Mesenchymal stem cell (in vitro differentiated cells and primary cell): ENCODE measurements at regions not wholly inside any gene's neighbourhood (a gene's known extent, or its start where the extent isn't known, plus 50 kb on each side); places are given as distances from the start of the nearest gene placed in this dataset.

Experiments used
- DNase-seq: peaks from one replicate; pipeline ENCODE4 v3.0.0-alpha.2; 2013
- H2AFZ ChIP-seq: one replicate; pipeline ENCODE4 v1.6.1; 2013; ENCODE audit warnings: low read depth, mild to moderate bottlenecking, control low read depth, inconsistent platforms, low read length, moderate library complexity
- H2AK5ac ChIP-seq: 2 replicates; pipeline ENCODE4 v1.6.1; 2013; ENCODE audit warnings: low read length, moderate library complexity, mild to moderate bottlenecking, inconsistent platforms; ENCODE audit not compliant: severe bottlenecking
- H2BK120ac ChIP-seq: one replicate; pipeline ENCODE4 v1.6.1; 2013; ENCODE audit warnings: low read depth, mild to moderate bottlenecking, inconsistent platforms, low read length, moderate library complexity
- H2BK12ac ChIP-seq, 2 experiments: one replicate each; pipeline ENCODE4 v1.6.1; 2013; ENCODE audit warnings: inconsistent platforms in 2 of 2, low read length in 2 of 2, mild to moderate bottlenecking in 2 of 2, moderate library complexity in 2 of 2, control low read depth in 1 of 2
- H2BK15ac ChIP-seq: one replicate; pipeline ENCODE4 v1.6.1; 2013; ENCODE audit warnings: mild to moderate bottlenecking, low read depth, inconsistent platforms; ENCODE audit not compliant: poor library complexity, severe bottlenecking
- H2BK5ac ChIP-seq: 2 replicates; pipeline ENCODE4 v1.6.1; 2013; ENCODE audit warnings: low read depth, mild to moderate bottlenecking, low read length, control low read depth, inconsistent platforms; ENCODE audit not compliant: poor library complexity, severe bottlenecking
- H3K14ac ChIP-seq, 2 experiments: one replicate each; pipeline ENCODE4 v1.6.1; 2013; ENCODE audit warnings: inconsistent platforms in 2 of 2, low read length in 2 of 2, control low read depth in 1 of 2, mild to moderate bottlenecking in 1 of 2, moderate library complexity in 1 of 2
- H3K18ac ChIP-seq, 2 experiments: one replicate each; pipeline ENCODE4 v1.6.1; 2013; ENCODE audit warnings: inconsistent platforms in 2 of 2, low read length in 2 of 2, control low read depth in 1 of 2, low read depth in 1 of 2, mild to moderate bottlenecking in 1 of 2
- H3K23ac ChIP-seq, 2 experiments: one replicate each; pipeline ENCODE4 v1.6.1; 2013; ENCODE audit warnings: inconsistent platforms in 2 of 2, low read length in 2 of 2, mild to moderate bottlenecking in 2 of 2, moderate library complexity in 2 of 2, control low read depth in 1 of 2
- H3K27ac ChIP-seq: 2 replicates; pipeline ENCODE4 v1.5.1; 2013; ENCODE audit warnings: mild to moderate bottlenecking, moderate library complexity, low read length, control low read depth, inconsistent platforms; ENCODE audit not compliant: poor library complexity, severe bottlenecking
- H3K27me3 ChIP-seq, 2 experiments: 2 replicates each; pipeline versions ENCODE4 v1.6.1 to v1.7.0; 2013; ENCODE audit warnings: low read length in 2 of 2, mild to moderate bottlenecking in 2 of 2, moderate library complexity in 2 of 2, control low read depth in 1 of 2, inconsistent platforms in 1 of 2; ENCODE audit not compliant: control insufficient read depth in 1 of 2, insufficient read depth in 1 of 2
- H3K36me3 ChIP-seq, 2 experiments: 2 replicates each; pipeline versions ENCODE4 v1.6.1 to v1.7.0; 2013; ENCODE audit warnings: low read length in 2 of 2, control low read depth in 1 of 2, inconsistent platforms in 1 of 2, low read depth in 1 of 2, mild to moderate bottlenecking in 1 of 2; ENCODE audit not compliant: insufficient read depth in 2 of 2, control insufficient read depth in 1 of 2
- H3K4ac ChIP-seq, 2 experiments: one replicate each; pipeline ENCODE4 v1.6.1; 2013; ENCODE audit warnings: inconsistent platforms in 2 of 2, low read length in 2 of 2, mild to moderate bottlenecking in 2 of 2, moderate library complexity in 2 of 2, control low read depth in 1 of 2, low read depth in 1 of 2
- H3K4me1 ChIP-seq: 2 replicates; pipeline ENCODE4 v1.6.1; 2013; ENCODE audit warnings: low read depth, low read length, control low read depth; ENCODE audit not compliant: control insufficient read depth, insufficient read depth
- H3K4me2 ChIP-seq: 2 replicates; pipeline ENCODE4 v1.6.1; 2013; ENCODE audit warnings: low read length, mild to moderate bottlenecking, inconsistent platforms; ENCODE audit not compliant: poor library complexity, severe bottlenecking
- H3K4me3 ChIP-seq, 2 experiments: 2 replicates each; pipeline versions ENCODE4 v1.5.1 to v1.7.0; 2013; ENCODE audit warnings: low read length in 2 of 2, mild to moderate bottlenecking in 2 of 2, control low read depth in 1 of 2, low read depth in 1 of 2; ENCODE audit not compliant: insufficient read depth in 1 of 2
- H3K79me1 ChIP-seq: replicated peaks from 2 replicates; pipeline ENCODE4 v1.6.1; 2013; ENCODE audit warnings: mild to moderate bottlenecking, control low read depth, low read length, inconsistent platforms; ENCODE audit not compliant: poor library complexity, severe bottlenecking
- H3K9ac ChIP-seq: 2 replicates; pipeline ENCODE4 v1.7.0; 2013; ENCODE audit warnings: mild to moderate bottlenecking, low read length, moderate library complexity
- H3K9me3 ChIP-seq: 2 replicates; pipeline ENCODE4 v1.7.0; 2013; ENCODE audit warnings: mild to moderate bottlenecking, low read length; ENCODE audit not compliant: control insufficient read depth
- H4K8ac ChIP-seq: one replicate; pipeline ENCODE4 v1.6.1; 2013; ENCODE audit warnings: inconsistent platforms, mild to moderate bottlenecking, low read length, moderate library complexity
- H4K91ac ChIP-seq: one replicate; pipeline ENCODE4 v1.6.1; 2013; ENCODE audit warnings: mild to moderate bottlenecking, low read length, inconsistent platforms
- WGBS: methylation state at CpG from one replicate; pipeline ENCODE4 v1.1.7; 2013; ENCODE audit warnings: mixed read lengths; 5-methylcytosine and 5-hydroxymethylcytosine counted together

GRCh38 chr11:120061036-120061760 lies 76.7 kb downstream of the TRIM29 start:
- Histone ChIP-seq H4K91ac (no peak overlapping the region), H2BK120ac (no peak overlapping the region), H3K27ac (no peak overlapping the region), H3K79me1 (no peaks in the 10 kb centered on the region), H2AFZ (no peak overlapping the region), H2BK5ac (no peak overlapping the region), H2BK12ac (no peak overlapping the region), H3K18ac (no peak overlapping the region), H3K36me3 (no peaks in the 10 kb centered on the region), H3K4ac (no peak overlapping the region), H3K9ac (no peak overlapping the region), H2BK15ac (no peak overlapping the region), H3K9me3 (no peaks in the 10 kb centered on the region), H3K14ac (peak overlapping the region in 1 of 2 experiments; percentile 58), H4K8ac (peak overlapping the region; percentile 14), H3K4me2 (no peak overlapping the region), H3K4me1 (peaks cover 1% of the 10 kb centered on the region), H3K4me3 (no peak overlapping the region), H2AK5ac (no peak overlapping the region), H3K23ac (no peak overlapping the region), H3K27me3 (peaks cover 56 to 74% of the 10 kb centered on the region in 2 experiments)
- no peak for DNase-seq
- 74% methylated on average over 11 of the region's 12 CpGs for WGBS

GRCh38 chr11:120060512-120060911 lies 77.4 kb downstream of the TRIM29 start:
- no peak overlapping the region for H2BK5ac ChIP-seq
- H2BK12ac ChIP-seq = no peak overlapping the region
- H3K14ac ChIP-seq = no peak overlapping the region
- 87% methylated on average over 5 of the region's 7 CpGs for WGBS
- H3K27ac ChIP-seq = no peak overlapping the region
- H3K36me3 ChIP-seq = no peaks in the 10 kb centered on the region
- H4K8ac ChIP-seq = no peak overlapping the region
- no peak for DNase-seq
- no peaks in the 10 kb centered on the region for H3K79me1 ChIP-seq
- no peak overlapping the region for H3K4me2 ChIP-seq
- no peak overlapping the region for H2AFZ ChIP-seq
- no peak overlapping the region for H3K23ac ChIP-seq
- H2AK5ac ChIP-seq = no peak overlapping the region
- no peaks in the 10 kb centered on the region for H3K9me3 ChIP-seq
- no peak overlapping the region for H3K4ac ChIP-seq
- peaks cover 1% of the 10 kb centered on the region for H3K4me1 ChIP-seq
- H3K18ac ChIP-seq = no peak overlapping the region
- no peak overlapping the region for H4K91ac ChIP-seq
- H2BK120ac ChIP-seq = no peak overlapping the region
- peaks cover 49 to 67% of the 10 kb centered on the region in 2 experiments for H3K27me3 ChIP-seq
- H3K9ac ChIP-seq = no peak overlapping the region
- no peak overlapping the region for H2BK15ac ChIP-seq
- H3K4me3 ChIP-seq = no peak overlapping the region

DNA sequence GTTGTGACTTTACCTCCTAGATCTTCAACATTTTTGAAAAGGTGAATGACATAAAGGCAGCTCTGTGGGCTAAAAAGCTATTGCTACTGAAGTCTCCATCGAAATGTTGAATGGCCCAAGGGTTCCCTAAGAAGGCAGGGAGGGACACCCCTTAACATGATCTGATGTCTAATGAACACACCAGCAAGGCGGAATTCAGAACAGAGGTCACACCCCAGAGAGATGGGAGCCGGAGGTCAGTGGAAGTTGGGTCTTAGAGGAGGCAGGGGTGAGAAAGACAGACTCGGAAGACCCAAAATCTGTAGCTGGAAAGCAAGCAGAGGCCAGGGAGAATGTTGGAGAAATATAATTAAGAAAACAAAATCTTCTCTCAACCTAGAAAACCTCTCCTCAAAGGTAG lies 79.0 kb downstream of the TRIM29 start:
- no peak overlapping the region for H2AK5ac ChIP-seq
- no peaks in the 10 kb centered on the region for H3K9me3 ChIP-seq
- DNase-seq = no peak
- H2BK15ac ChIP-seq = no peak overlapping the region
- no peak overlapping the region for H3K18ac ChIP-seq
- H3K9ac ChIP-seq = no peak overlapping the region
- no peaks in the 10 kb centered on the region for H3K79me1 ChIP-seq
- no peak overlapping the region for H3K27ac ChIP-seq
- H4K8ac ChIP-seq = no peak overlapping the region
- no peak overlapping the region for H4K91ac ChIP-seq
- no peak overlapping the region for H3K14ac ChIP-seq
- no peak overlapping the region for H2BK12ac ChIP-seq
- H3K4me2 ChIP-seq = no peak overlapping the region
- no peak overlapping the region for H3K4ac ChIP-seq
- H3K36me3 ChIP-seq = no peaks in the 10 kb centered on the region
- no peak overlapping the region for H3K4me3 ChIP-seq
- H3K27me3 ChIP-seq = peaks cover 37 to 60% of the 10 kb centered on the region in 2 experiments
- H2BK5ac ChIP-seq = no peak overlapping the region
- H2BK120ac ChIP-seq = no peak overlapping the region
- WGBS = 84% methylated on average over 3 of the region's 4 CpGs
- H3K23ac ChIP-seq = no peak overlapping the region
- H2AFZ ChIP-seq = no peak overlapping the region
- H3K4me1 ChIP-seq = peaks cover 1% of the 10 kb centered on the region

DNA sequence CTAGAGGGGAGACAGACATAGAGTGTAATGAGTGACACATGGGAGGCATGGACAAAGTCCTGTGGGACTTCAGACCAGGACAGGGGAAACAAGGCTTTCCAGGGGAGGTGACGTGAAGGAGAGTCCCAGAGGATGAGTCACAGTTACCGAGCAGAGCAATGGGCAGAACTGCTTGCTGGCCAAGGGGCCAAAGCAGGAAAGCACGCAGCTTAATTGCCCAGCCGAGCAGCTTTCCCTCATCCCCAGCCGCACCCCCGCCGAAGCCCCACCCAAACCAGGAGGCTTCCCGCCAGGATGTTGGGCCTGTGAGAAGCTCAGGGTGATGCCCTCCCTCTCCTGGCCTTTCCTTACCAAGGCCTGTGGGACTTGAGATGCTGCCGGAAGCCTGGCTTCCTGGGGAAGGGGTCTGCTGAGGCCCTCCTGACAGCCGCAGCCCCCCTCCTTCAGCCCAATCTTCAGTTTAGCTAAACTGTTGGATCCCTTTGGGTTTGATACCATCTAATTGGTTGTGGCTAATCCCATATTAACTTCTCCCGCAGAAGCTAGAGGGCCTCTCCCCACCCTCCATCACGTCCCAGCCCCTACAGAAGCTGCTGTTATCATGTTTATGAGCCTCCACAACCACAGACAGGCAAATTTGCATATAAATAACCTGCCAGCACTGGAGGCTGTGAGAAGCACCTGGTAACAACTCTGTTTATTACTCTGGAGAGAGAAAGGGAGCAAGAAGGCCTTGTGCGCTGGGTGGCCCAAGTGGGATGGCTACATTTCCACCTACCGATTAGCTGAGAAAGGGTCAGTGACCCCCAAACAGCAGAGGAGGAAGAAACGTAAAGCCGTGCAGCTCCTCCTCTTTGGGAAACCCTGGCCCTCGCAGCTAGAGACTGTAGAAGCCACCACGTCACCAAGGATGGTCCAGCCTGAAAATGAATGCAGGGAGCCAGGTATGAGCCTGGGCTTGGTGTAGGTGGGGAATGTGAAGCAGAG lies 80.0 kb downstream of the TRIM29 start:
- no peak overlapping the region for H4K8ac ChIP-seq
- H2AK5ac ChIP-seq = no peak overlapping the region
- no peak overlapping the region for H3K27ac ChIP-seq
- no peaks in the 10 kb centered on the region for H3K79me1 ChIP-seq
- no peak overlapping the region for H2BK15ac ChIP-seq
- no peak overlapping the region for H3K9ac ChIP-seq
- no peak overlapping the region for H2BK120ac ChIP-seq
- no peak overlapping the region for H3K23ac ChIP-seq
- no peak overlapping the region for H3K4ac ChIP-seq
- peak; percentile 38 for DNase-seq
- H3K14ac ChIP-seq = no peak overlapping the region
- H3K27me3 ChIP-seq = peaks cover 33 to 52% of the 10 kb centered on the region in 2 experiments
- peaks cover 10% of the 10 kb centered on the region for H3K9me3 ChIP-seq
- H2AFZ ChIP-seq = no peak overlapping the region
- no peak overlapping the region for H4K91ac ChIP-seq
- H3K36me3 ChIP-seq = no peaks in the 10 kb centered on the region
- H3K4me2 ChIP-seq = no peak overlapping the region
- no peak overlapping the region for H3K4me3 ChIP-seq
- no peak overlapping the region for H2BK12ac ChIP-seq
- WGBS = 38% methylated on average over 18 of the region's 18 CpGs
- no peak overlapping the region for H3K18ac ChIP-seq
- H2BK5ac ChIP-seq = no peak overlapping the region
- peaks cover 1% of the 10 kb centered on the region for H3K4me1 ChIP-seq
